LoVo (cell line): ENCODE measurements at regions not wholly inside any gene's neighbourhood (a gene's known extent, or its start where the extent isn't known, plus 50 kb on each side); places are given as distances from the start of the nearest gene placed in this dataset.
"Not testable (repeated sequence)": the region's sequence is repeated elsewhere in the genome, so short reads cannot be mapped to it uniquely, and the experiment has no call there.

Experiments
- DNase-seq: peaks from one replicate; pipeline ENCODE4 v3.0.0-alpha.2; 2016; ENCODE audit warnings: low spot score

- DNase-seq: no peak
These were observed 138.9 kb upstream of the PHYHIPL start for GRCh38 chr10:59037506-59037905.

GRCh38 chr10:59043358-59043757 is 133.1 kb upstream of the PHYHIPL start:
- not testable (repeated sequence) for DNase-seq

- no peak for DNase-seq
These were observed 129.3 kb upstream of the PHYHIPL start for GRCh38 chr10:59047180-59047579.

GRCh38 chr10:59047957-59048618 is 128.4 kb upstream of the PHYHIPL start:
- DNase-seq: no peak

DNA sequence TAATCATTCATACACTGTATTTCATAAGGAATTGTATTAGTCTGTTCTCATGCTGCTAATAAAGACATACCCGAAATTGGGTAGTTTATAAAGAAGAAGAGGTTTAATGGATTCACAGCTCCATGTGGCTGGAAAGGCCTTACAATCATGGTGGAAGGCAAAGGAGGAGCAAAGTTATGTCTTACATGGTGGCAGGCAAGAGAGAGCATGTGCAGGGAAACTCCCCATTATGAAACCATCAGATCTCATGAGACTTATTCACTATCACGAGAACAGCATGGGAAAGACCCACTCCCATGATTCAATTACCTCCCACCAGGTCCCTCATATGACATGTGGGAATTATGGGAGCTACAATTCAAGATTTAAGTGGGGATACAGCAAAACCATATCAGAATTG is 122.9 kb upstream of the PHYHIPL start:
- not testable (repeated sequence) for DNase-seq

DNA sequence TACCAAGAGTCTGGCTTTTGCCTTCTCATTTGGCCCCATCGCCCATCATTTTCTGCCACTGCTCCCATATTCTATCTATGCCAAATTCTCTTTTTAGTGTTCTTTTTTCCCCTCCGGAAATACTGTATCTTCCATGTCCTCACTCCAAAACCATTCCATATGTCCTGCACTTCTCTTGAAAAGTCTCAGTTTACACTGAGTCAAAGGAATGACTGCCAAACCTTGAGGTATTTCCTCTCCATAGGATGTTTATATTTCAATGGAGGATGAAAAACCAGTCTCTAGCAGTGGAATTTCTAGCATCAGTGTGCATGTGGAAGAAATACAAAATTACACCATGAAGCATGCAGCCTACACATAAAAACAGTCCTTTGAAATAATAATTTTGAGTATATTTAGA is 121.4 kb upstream of the PHYHIPL start:
- no peak for DNase-seq

DNA sequence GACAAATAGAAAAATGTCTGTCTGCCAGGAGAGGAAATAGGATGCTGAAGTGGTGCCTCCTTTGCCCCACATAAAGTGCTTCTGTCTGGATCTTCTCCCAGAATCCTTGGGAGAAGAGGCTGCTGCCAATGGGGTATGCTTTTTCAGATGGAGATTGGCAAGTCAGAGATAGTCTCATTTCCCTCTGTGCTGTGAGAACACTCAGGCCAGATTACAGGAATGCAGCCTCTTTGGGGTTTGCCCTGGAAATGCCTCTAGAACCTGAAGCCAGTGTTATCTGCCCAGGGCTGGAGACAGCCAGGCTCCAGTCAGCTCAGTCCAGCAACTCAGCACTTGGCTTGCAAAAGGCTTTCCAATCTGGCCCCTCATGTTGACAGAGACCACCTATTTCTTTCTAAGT is 119.1 kb upstream of the PHYHIPL start:
- no peak for DNase-seq

- no peak for DNase-seq
These were observed 115.6 kb upstream of the PHYHIPL start for GRCh38 chr10:59060852-59061251.

DNA sequence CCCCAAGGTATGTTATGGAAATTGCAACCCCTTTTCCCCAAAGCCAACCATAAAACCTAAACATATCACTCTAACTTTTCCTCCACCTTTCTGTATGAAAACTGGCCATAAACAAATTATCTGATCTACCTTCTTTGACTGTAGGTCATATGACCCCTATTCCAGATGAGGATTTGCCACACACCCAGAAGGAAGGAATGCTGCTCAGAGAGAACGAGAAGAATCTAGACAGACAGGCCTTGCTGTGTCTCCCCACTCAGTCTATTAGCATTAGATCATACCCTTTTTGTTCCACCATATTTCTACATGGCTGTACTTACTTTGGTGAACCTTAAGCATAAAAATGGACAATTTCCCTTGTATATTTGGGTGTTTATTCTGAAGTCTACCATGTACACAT is 113.0 kb upstream of the PHYHIPL start:
- DNase-seq: no peak

- DNase-seq: no peak
These were observed 112.3 kb upstream of the PHYHIPL start for GRCh38 chr10:59064080-59064692.

DNA sequence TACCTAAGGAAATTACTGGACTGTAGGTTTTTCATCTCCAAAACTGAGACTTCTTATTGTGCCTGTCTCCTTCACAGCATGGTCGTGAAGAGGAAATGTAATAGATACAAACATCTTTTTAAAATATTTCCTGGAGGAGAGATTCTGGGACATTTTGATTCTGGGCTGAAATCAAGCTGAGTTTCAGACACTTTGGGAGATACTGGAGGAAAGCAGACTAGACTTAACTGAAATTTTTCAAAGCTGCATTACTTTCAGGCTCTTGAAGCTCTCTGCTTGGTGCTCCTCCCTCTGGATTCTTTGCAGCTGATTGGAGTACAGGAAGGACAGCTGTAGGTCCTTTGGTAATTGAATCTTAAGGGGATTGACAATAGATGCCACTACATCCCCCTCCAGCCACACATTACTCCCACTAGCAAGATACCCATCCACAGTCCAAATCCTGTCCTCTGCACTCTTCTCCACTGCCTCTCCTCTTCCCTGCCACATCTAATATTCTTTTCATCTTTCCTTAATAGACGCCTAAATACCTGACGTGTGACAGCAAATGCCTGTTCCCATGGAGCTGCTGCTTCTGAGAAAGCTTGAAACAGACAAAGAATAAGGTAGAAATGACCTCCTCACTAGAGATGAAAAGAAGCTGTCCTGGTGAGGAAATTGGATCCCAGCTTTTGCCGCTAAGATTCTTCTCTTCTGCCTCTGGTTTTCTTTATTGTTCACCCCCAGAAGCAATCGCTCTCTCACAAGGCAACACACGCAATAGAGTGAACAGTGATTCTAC is 111.5 kb upstream of the PHYHIPL start:
- no peak for DNase-seq

GRCh38 chr10:59068581-59069191 is 107.8 kb upstream of the PHYHIPL start:
- no peak for DNase-seq

DNA sequence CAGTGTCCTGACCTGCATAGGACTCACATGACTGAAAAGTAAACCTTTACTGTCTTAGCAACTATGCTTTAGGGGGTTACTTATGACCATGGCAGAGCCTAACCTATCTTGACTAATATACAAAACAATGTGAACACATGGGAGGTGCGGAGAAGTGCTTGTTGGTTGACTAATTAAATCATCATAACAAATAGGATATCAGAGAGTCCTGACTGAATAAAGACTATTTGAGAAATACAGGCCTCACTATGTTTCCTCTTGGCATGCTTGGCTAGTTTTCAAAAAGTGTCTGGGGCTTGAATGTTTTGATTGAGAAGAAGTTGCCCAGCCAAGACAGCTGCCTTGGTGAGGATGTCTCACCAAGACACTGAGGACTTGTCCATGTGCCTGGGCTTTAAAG is 104.4 kb upstream of the PHYHIPL start:
- no peak for DNase-seq

- DNase-seq: no peak
These were observed 102.9 kb upstream of the PHYHIPL start for GRCh38 chr10:59073456-59074053.

DNA sequence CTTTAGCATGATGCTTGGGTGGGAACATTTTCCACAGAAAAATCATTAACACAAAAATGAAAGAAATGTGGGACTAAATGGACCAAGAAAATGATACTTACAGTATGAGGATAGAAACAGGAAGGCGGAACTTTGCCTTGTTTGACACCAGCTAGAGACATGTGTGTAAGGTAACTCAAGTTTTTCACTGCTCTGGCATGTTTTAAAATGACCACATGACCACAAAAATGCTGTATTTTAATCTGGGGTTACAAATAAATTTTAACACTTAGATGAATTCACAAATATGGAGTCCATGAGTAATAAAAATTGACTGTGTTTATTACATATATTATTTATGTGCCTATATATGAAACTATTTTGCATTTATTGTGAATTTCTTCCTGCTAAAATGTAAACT is 100.9 kb upstream of the PHYHIPL start:
- DNase-seq: no peak

DNA sequence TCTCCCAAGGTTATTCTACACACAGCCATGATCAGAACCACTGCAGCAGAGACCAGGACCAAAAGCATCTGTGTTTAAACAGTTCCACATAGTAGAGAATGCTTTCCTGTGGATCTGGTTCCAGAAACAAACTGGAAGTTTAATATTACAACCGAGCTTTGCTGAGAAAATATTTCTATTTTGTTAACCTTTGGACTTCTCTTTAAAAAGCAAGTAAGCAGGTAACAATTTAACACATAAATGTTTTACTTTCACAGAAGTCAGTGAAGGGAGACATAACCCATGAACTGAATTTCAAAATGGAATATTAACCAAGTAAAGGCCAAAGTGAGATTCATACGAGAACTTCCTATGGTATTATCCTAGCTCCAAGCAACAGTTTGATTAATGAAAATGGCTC is 98.6 kb upstream of the PHYHIPL start:
- no peak for DNase-seq

DNA sequence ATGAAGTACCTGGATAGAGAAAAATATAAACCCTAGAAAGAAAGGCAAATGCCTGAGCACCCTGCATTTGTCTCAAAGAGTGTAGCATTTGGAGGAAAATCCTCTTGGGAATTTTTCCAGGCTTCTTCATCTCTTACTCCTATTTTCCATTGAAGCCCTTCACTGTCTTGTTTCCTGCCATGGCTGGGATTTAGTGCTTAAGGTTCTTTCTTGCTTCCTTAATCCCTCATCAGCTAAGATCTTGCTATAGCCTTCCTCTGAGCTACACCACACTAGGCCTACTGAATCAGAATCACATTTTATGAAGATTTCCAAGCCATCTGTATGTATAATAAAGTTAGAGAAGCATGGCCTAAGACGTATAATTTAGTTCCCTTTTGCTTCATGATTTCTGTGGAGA is 97.5 kb upstream of the PHYHIPL start:
- no peak for DNase-seq

DNA sequence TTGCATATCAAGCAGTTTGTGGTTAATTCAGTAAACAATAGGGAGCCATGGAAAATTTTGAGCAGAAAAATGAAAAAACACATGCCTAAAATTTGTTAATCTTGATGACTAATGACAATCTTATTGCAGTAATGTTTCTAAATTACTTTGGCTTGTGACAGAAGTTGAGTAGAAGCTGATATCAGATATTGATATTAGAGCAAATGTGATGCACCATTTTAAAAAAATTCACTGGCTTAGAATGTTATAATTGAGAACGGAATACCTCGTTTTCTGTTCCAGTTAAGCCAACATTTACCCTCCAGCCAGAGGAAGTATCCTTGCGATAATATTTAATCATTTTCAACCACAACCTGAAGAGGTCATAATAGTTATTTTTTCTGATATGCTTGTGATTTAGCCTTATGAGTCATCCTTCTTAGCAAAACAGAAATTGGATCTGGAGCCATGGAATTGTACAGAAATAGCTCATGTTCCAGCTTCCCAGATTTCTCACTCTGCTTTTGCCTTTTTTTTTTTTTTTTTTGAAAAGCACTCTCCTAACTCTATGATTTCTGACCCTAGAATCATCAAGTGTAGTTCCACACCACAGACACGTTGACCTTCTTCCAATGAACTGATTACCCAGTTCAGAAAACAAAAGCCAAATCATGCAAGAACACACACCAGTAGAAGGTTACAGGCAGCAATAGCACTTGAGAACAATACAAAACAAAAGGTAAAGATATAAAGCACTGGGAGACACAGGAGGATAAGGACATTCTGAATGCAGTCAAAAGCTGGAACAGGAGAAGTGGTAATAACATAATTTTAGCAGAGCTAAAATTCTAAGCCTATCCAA is 96.8 kb upstream of the PHYHIPL start:
- no peak for DNase-seq

DNA sequence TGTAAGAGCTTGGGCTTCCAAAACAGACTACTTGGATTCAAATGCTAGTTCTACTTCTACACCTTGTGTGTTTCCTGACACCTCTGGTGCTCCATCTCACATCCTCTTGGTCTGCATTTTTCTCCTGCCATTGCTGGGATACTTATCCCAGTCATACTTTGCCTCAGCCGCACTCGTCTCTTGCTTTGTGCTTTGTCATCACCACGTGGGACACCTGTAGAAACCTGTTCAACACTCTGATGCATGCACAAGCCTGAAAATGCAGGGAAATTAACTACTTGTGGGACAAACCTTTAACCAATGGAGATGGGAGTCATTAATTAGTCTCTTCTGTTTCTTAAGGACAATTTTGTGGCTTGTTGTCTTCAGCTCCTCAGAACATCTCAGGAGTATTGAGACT is 94.2 kb upstream of the PHYHIPL start:
- DNase-seq: no peak

GRCh38 chr10:59085054-59085453 is 91.4 kb upstream of the PHYHIPL start:
- DNase-seq: no peak

DNA sequence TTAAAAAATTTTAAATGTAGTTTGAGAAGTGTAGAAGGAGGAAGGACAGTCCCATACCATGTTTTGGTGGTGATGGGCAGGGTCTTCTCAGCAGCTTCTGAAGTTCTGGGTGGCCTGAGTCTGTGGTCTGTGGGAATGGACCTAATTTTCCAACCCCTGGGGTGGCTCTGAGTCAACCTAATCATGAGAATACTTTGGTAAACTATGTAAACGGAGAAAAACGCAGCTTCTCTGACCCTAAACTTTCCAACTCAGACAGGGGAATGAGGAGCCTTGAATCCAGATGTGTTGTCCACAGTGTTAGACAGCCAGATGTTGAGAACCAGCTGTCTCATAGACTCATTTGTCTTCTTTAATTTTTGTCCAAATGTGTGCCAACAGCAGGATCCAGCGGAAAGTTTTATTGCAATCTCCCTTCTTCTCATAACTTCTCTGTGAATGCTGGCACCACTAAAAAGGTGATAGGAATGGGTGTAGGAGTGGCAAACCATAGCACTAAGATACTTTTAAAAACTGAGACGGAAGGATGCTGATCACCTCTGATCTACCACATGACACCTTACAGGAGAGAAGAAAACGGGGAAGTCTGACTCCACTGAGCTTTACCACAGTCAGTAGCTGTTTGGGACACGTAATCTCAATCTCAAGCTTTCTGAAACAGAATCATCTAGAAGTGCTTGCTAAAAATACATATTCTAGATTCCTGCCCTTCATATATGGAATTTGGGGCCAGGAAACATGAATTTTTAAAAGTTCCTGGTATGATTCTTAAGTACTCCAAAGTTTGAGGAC is 90.5 kb upstream of the PHYHIPL start:
- no peak for DNase-seq
